GM12875 (cell line): ENCODE measurements at regions not wholly inside any gene's neighbourhood (a gene's known extent, or its start where the extent isn't known, plus 50 kb on each side); places are given as distances from the start of the nearest gene placed in this dataset.
"Not testable (repeated sequence)": the region's sequence is repeated elsewhere in the genome, so short reads cannot be mapped to it uniquely, and the experiment has no call there.

Source experiments
- H3K4me3 ChIP-seq: one replicate; pipeline ENCODE4 v1.5.1; 2011; ENCODE audit warnings: low read depth, low read length, control low read depth
- CTCF ChIP-seq: IDR thresholded peaks from 2 replicates; pipeline ENCODE4 v1.5.1; 2011; ENCODE audit warnings: low read depth, mild to moderate bottlenecking, control low read depth, inconsistent platforms, low read length, moderate library complexity, borderline replicate concordance; ENCODE audit not compliant: insufficient read depth

- H3K4me3 ChIP-seq = no peak overlapping the region
- no peak for TF ChIP-seq CTCF
Observed at GRCh38 chr12:9405886-9406563, 197.8 kb upstream of the PZP start.

- no peak for TF ChIP-seq CTCF
- H3K4me3 ChIP-seq = no peak overlapping the region
Observed at GRCh38 chr12:9404469-9405260, 196.5 kb upstream of the PZP start.

- TF ChIP-seq CTCF = no peak
- H3K4me3 ChIP-seq = no peak overlapping the region
Observed at GRCh38 chr12:9404031-9404430, 195.8 kb upstream of the PZP start.

GRCh38 chr12:9402432-9403040, 194.3 kb upstream of the PZP start:
- not testable (repeated sequence) for H3K4me3 ChIP-seq

GRCh38 chr12:9396367-9396766, 188.2 kb upstream of the PZP start:
- not testable (repeated sequence) for H3K4me3 ChIP-seq

GRCh38 chr12:9395220-9395619, 187.0 kb upstream of the PZP start:
- H3K4me3 ChIP-seq = not testable (repeated sequence)

GRCh38 chr12:9392842-9393241, 184.6 kb upstream of the PZP start:
- H3K4me3 ChIP-seq = no peak overlapping the region
- no peak for TF ChIP-seq CTCF

GRCh38 chr12:9391815-9392214, 183.6 kb upstream of the PZP start:
- H3K4me3 ChIP-seq = no peak overlapping the region
- no peak for TF ChIP-seq CTCF
